HG02678 (cell line): ENCODE measurements at regions not wholly inside any gene's neighbourhood (a gene's known extent, or its start where the extent isn't known, plus 50 kb on each side); places are given as distances from the start of the nearest gene placed in this dataset.

ENCODE experiments used
- ATAC-seq: cut with Tn5 transposase; IDR thresholded peaks from one replicate; pipeline ENCODE4 v1.9.1; 2021; ENCODE audit warnings: mild to moderate bottlenecking, moderate library complexity; ENCODE audit not compliant: unreplicated experiment

DNA sequence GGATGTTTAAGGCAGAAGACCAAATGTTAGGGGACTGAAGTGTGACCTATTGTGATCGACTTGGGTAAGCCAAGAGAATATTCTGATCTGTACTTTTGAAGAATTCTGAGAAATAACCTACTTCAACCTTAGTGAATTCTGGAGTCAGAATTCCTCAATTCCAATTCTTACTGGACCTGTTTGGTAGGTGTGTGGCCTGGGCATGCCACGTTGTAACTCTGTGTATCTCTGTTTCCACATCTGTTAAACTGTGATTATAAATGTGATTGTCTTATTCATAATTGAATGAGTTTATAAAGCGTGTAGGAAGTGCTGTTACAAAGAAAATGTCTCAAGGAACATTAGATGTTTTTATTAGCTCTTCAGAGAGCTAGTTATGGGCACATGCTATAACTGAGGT, 64.5 kb downstream of the TUSC1 start:
- ATAC-seq, result no peak

GRCh38 chr9:25603106-25603505, 75.1 kb downstream of the TUSC1 start:
- ATAC-seq, result no peak

DNA sequence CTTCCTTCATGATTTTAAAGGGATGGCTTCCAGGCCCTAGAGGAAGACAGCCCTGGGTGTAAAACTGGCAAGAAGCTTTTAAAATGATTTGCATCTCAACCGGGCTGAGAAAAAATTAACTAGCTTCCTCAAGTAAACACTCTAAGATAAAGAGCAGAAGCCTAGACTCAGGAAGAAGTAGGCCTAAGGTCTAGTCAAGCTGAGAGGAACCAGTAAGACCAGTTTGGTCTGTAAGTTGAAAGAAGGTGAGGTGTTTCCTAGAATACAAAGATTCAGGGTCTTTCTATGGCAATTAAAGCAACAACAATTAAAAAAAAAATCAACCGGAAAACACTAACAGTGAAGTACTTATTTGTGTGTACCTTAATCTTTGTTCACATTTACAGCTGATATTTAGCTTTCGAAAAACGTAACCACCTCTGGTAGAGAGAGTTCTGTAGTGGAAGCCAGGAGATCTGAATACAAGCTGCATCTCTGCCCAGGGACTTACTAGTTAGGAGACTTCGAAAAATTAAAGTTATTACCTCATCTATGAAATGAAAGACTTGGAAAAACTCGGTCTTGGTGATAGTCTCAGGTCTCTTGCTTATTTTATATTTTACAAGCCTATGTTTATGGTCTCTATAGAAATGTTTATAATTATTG, 75.7 kb downstream of the TUSC1 start:
- ATAC-seq, result no peak

GRCh38 chr9:25600501-25600900, 77.7 kb downstream of the TUSC1 start:
- ATAC-seq, result no peak

- no peak for ATAC-seq
Measured at GRCh38 chr9:25584611-25585010, 93.6 kb downstream of the TUSC1 start.

- ATAC-seq, result no peak
Measured at GRCh38 chr9:25573281-25573680, 105.0 kb downstream of the TUSC1 start.

GRCh38 chr9:25571491-25571890, 106.8 kb downstream of the TUSC1 start:
- ATAC-seq, result no peak

- no peak for ATAC-seq
Measured at GRCh38 chr9:25570802-25571201, 107.4 kb downstream of the TUSC1 start.

DNA sequence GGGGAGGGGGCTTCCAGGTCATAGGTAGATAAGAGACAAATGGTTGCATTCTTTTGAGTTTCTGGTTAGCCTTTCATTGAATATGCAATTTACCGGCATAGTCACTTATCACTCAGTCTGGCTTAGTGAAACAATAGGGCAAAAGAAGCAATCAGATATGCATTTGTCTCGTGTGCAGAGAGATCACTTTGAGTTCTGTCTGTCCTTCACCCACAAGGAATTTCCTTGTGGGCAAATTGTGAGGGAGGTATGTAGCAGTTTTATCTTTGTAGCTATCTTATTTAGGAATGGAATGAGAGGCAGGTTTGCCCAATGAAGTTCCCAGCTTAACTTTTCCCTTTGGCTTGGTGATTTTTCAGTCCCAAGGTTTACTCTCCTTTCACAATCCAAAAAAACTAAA, 116.1 kb downstream of the TUSC1 start:
- no peak for ATAC-seq

DNA sequence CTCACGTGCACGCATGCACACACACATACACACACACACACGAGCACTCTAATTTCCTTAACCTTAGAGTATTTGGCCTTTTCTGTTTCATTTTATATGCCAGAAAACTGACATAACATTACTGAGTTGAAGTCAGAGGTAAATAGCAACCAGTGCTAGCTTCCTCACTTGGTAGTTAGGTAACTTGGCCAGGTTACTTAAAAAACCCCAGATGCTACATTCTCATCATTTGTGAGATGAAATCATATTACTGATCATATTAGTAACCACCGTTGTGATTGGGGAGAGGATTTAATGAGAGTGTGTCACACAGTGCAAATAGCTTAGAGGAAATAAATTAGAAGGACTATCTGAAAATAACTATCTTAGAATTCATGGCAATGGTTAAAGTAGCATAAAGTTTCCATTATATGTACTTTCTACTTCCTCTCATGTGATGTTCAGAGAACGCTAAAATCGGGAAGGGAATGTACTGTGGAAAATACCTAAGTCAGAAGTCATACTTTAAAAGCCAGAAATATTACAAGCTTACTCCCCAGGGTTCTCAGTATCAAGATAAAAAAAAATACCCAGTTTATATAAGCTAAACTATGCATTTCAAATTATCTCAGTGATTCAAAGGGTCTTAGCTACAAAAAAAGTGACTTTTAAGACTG, 120.5 kb downstream of the TUSC1 start:
- no peak for ATAC-seq

GRCh38 chr9:25556540-25556939, 121.7 kb downstream of the TUSC1 start:
- ATAC-seq, result no peak

DNA sequence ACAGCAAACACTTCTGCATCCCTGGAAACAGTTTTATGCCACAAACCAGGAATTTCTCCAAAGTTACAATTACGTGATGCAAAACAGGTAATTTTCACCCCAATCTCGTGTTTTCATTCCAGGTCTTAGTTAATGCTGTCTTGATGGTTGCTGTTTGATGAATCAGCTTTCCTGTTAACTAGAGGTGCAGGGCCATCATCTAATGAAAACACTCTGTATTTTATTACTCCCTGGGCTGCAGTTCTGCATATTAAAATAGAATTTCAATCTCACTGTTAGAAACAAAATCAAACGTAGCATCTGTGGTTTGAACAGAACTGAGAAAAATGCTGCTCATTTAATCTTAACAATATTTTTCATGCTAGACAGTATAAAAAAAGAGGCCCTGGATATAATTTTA, 129.4 kb downstream of the TUSC1 start:
- no peak for ATAC-seq

DNA sequence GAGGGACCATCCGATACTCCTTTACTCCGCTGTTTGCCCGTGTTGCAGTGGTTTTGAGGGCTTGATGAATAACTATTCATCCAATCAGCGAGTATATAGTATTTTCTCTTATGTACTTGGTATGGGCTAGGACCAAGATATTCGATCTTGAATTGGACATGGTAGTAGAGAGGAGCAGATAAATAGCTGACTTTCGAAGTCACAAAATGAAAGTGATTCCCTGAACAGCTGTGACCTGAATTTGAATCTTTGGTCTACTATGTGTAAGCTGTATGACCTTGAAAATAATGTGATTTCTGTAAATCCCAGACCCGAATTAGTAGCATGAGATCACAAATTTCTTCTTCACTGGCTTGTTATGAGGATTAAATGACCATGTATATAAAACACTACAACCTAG, 134.4 kb downstream of the TUSC1 start:
- no peak for ATAC-seq

GRCh38 chr9:25542319-25542718, 135.9 kb downstream of the TUSC1 start:
- no peak for ATAC-seq

DNA sequence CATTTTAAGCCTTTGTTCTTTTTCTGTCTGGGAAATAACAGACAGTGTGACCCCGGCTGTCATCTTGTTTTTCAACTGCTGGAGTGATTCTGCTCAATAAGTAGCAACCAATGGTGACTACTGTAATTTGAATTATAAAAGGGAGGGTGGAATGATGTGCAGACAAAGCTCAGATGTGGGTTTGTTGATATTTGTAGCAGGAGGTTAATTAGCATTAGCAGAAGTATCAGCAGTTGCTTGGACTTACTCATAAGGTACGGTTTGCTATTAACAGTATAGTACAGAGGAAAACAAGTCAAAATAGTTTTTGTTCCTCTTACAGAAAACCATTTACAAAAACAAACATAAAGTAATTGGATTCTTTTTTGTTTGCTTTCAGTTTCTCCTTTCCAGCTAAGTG, 140.4 kb downstream of the TUSC1 start:
- ATAC-seq, result no peak

- no peak for ATAC-seq
Measured at GRCh38 chr9:25519286-25519685, 159.0 kb downstream of the TUSC1 start.

- no peak for ATAC-seq
Measured at GRCh38 chr9:25517701-25518100, 160.5 kb downstream of the TUSC1 start.

GRCh38 chr9:25513509-25514033, 164.7 kb downstream of the TUSC1 start:
- ATAC-seq, result no peak

- no peak for ATAC-seq
Measured at GRCh38 chr9:25505644-25506043, 172.6 kb downstream of the TUSC1 start.

GRCh38 chr9:25481372-25481771, 196.9 kb downstream of the TUSC1 start:
- ATAC-seq, result no peak

DNA sequence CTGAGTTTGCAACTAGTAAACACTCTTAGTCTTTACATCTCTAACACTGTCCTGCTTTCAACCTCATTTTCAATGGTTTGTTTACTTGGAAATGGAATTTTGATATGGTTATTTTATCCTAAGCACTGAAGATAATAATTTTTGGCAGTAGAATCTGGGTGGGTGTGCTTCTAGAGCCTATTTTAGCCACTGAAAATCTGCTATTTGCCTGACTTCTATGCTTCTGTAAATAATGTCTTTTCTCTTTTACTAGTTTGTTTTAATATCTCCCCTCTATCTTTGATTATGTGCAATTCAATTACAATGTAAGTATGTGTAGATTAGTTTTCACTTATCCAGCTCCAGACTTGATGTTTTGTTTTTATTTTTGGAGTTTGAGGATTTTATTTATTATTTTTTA, 197.5 kb downstream of the TUSC1 start:
- no peak for ATAC-seq

- no peak for ATAC-seq
Measured at GRCh38 chr9:25472681-25473080, 205.6 kb downstream of the TUSC1 start.
